ENCODE measurements at regions not wholly inside any gene's neighbourhood (a gene's known extent, or its start where the extent isn't known, plus 50 kb on each side); places are given as distances from the start of the nearest gene placed in this dataset.

GRCh38 chr6:163916315-163917081, 502.0 kb downstream of the QKI start:
- no peak for TF ChIP-seq CTCF (IDR thresholded peaks at IDR 0.05; ENCODE audit: insufficient read depth, low read length, poor library complexity, severe bottlenecking)
- no peaks in the 10 kb centered on the region for H3K36me3 ChIP-seq (ENCODE audit: control insufficient read depth, insufficient read depth, low read length)
- DNase-seq (ENCODE audit: low read depth): no peak
- no peaks in the 10 kb centered on the region for H3K27me3 ChIP-seq (ENCODE audit: control insufficient read depth, insufficient read depth, low read length)
- H3K4me3 ChIP-seq (ENCODE audit: low read depth, low read length): no peak overlapping the region

- Histone ChIP-seq H3K4me3 (ENCODE audit: low read depth, low read length) (no peak overlapping the region), H3K36me3 (ENCODE audit: control insufficient read depth, insufficient read depth, low read length) (no peaks in the 10 kb centered on the region), H3K27me3 (ENCODE audit: control insufficient read depth, insufficient read depth, low read length) (no peaks in the 10 kb centered on the region)
- TF ChIP-seq CTCF (IDR thresholded peaks at IDR 0.05; ENCODE audit: insufficient read depth, low read length, poor library complexity, severe bottlenecking): no peak
- DNase-seq (ENCODE audit: low read depth): no peak
Observed at GRCh38 chr6:163915131-163915530, 500.6 kb downstream of the QKI start.

- no peak for DNase-seq (ENCODE audit: low read depth)
- Histone ChIP-seq H3K36me3 (ENCODE audit: control insufficient read depth, insufficient read depth, low read length) (no peaks in the 10 kb centered on the region), H3K4me3 (ENCODE audit: low read depth, low read length) (no peak overlapping the region), H3K27me3 (ENCODE audit: control insufficient read depth, insufficient read depth, low read length) (no peaks in the 10 kb centered on the region)
- TF ChIP-seq CTCF (IDR thresholded peaks at IDR 0.05; ENCODE audit: insufficient read depth, low read length, poor library complexity, severe bottlenecking): no peak
Observed at GRCh38 chr6:163913045-163913444, 498.5 kb downstream of the QKI start.

- Histone ChIP-seq H3K36me3 (ENCODE audit: control insufficient read depth, insufficient read depth, low read length) (no peaks in the 10 kb centered on the region), H3K27me3 (ENCODE audit: control insufficient read depth, insufficient read depth, low read length) (no peaks in the 10 kb centered on the region), H3K4me3 (ENCODE audit: low read depth, low read length) (no peak overlapping the region)
- no peak for TF ChIP-seq CTCF (IDR thresholded peaks at IDR 0.05; ENCODE audit: insufficient read depth, low read length, poor library complexity, severe bottlenecking)
- DNase-seq (ENCODE audit: low read depth): no peak
Observed at GRCh38 chr6:163906006-163906710, 491.6 kb downstream of the QKI start.

GRCh38 chr6:163904186-163904585, 489.7 kb downstream of the QKI start:
- no peak overlapping the region for H3K4me3 ChIP-seq (ENCODE audit: low read depth, low read length)
- no peak for TF ChIP-seq CTCF (IDR thresholded peaks at IDR 0.05; ENCODE audit: insufficient read depth, low read length, poor library complexity, severe bottlenecking)
- H3K27me3 ChIP-seq (ENCODE audit: control insufficient read depth, insufficient read depth, low read length): no peaks in the 10 kb centered on the region
- DNase-seq (ENCODE audit: low read depth): no peak
- H3K36me3 ChIP-seq (ENCODE audit: control insufficient read depth, insufficient read depth, low read length): no peaks in the 10 kb centered on the region
